ENCODE measurements at regions not wholly inside any gene's neighbourhood (a gene's known extent, or its start where the extent isn't known, plus 50 kb on each side); places are given as distances from the start of the nearest gene placed in this dataset.

- Histone ChIP-seq H3K4me1 (no peaks in the 10 kb centered on the region), H3K9me3 (no peaks in the 10 kb centered on the region), H3K36me3 (no peaks in the 10 kb centered on the region), H3K27ac (no peak overlapping the region), H3K4me3 (no peak overlapping the region), H3K27me3 (no peaks in the 10 kb centered on the region)
- intact Hi-C loops (cut with DNase I), result no loop called here
- TF ChIP-seq CTCF (IDR thresholded peaks at IDR 0.05), result no peak
- DNase-seq, result no peak
- ATAC-seq, result no peak
Observed at GRCh38 chr3:63004448-63004847, 129.2 kb upstream of the CADPS start.

- DNase-seq, result no peak
- no peak overlapping the region for H3K27ac ChIP-seq
- intact Hi-C loops (cut with DNase I), result no loop called here
Observed at GRCh38 chr3:63015614-63016309, 140.5 kb upstream of the CADPS start.

GRCh38 chr3:63022114-63022513 is 146.9 kb upstream of the CADPS start:
- intact Hi-C loops (cut with DNase I), result no loop called here
- no peak overlapping the region for H3K27ac ChIP-seq
- ATAC-seq (no peak), DNase-seq (no peak)
- no peaks in the 10 kb centered on the region for H3K27me3 ChIP-seq
- no peaks in the 10 kb centered on the region for H3K9me3 ChIP-seq
- TF ChIP-seq CTCF (IDR thresholded peaks at IDR 0.05), result no peak
- H3K4me3 ChIP-seq, result no peak overlapping the region
- no peaks in the 10 kb centered on the region for H3K4me1 ChIP-seq
- no peaks in the 10 kb centered on the region for H3K36me3 ChIP-seq

More at GRCh38 chr3:63015614-63016309, 140.5 kb upstream of the CADPS start:
- TF ChIP-seq CTCF (IDR thresholded peaks at IDR 0.05), result no peak
- no peaks in the 10 kb centered on the region for H3K36me3 ChIP-seq
- H3K27me3 ChIP-seq, result no peaks in the 10 kb centered on the region
- no peak for ATAC-seq
- no peaks in the 10 kb centered on the region for H3K9me3 ChIP-seq
- no peaks in the 10 kb centered on the region for H3K4me1 ChIP-seq
- H3K4me3 ChIP-seq, result no peak overlapping the region

GRCh38 chr3:63026722-63027121 is 151.5 kb upstream of the CADPS start:
- H3K9me3 ChIP-seq, result no peaks in the 10 kb centered on the region
- H3K27me3 ChIP-seq, result no peaks in the 10 kb centered on the region
- no peaks in the 10 kb centered on the region for H3K4me1 ChIP-seq
- TF ChIP-seq CTCF (IDR thresholded peaks at IDR 0.05), result no peak
- no peaks in the 10 kb centered on the region for H3K36me3 ChIP-seq
- no peak overlapping the region for H3K4me3 ChIP-seq
- ATAC-seq (no peak), DNase-seq (no peak)
- intact Hi-C loops (cut with DNase I), result no loop called here
- no peak overlapping the region for H3K27ac ChIP-seq

GRCh38 chr3:63029326-63029725 is 154.1 kb upstream of the CADPS start:
- H3K9me3 ChIP-seq, result no peaks in the 10 kb centered on the region
- DNase-seq (no peak), ATAC-seq (no peak)
- H3K4me1 ChIP-seq, result no peaks in the 10 kb centered on the region
- no peaks in the 10 kb centered on the region for H3K27me3 ChIP-seq
- intact Hi-C loops (cut with DNase I), result no loop called here
- no peaks in the 10 kb centered on the region for H3K36me3 ChIP-seq
- H3K4me3 ChIP-seq, result no peak overlapping the region
- TF ChIP-seq CTCF (IDR thresholded peaks at IDR 0.05), result no peak
- H3K27ac ChIP-seq, result no peak overlapping the region

GRCh38 chr3:63029921-63030320 is 154.7 kb upstream of the CADPS start:
- no peaks in the 10 kb centered on the region for H3K36me3 ChIP-seq
- ATAC-seq (no peak), DNase-seq (no peak)
- H3K4me1 ChIP-seq, result no peaks in the 10 kb centered on the region
- no peak overlapping the region for H3K4me3 ChIP-seq
- no peaks in the 10 kb centered on the region for H3K9me3 ChIP-seq
- no peak overlapping the region for H3K27ac ChIP-seq
- no peaks in the 10 kb centered on the region for H3K27me3 ChIP-seq
- intact Hi-C loops (cut with DNase I), result no loop called here
- no peak for TF ChIP-seq CTCF (IDR thresholded peaks at IDR 0.05)
